NCI-H2107 treated with DMSO at 0.1 percent for 48 hours (cell line): ENCODE measurements at regions not wholly inside any gene's neighbourhood (a gene's known extent, or its start where the extent isn't known, plus 50 kb on each side); places are given as distances from the start of the nearest gene placed in this dataset.
"Not testable (repeated sequence)": the region's sequence is repeated elsewhere in the genome, so short reads cannot be mapped to it uniquely, and the experiment has no call there.

Experiments
- DNase-seq: peaks from one replicate; lab custom pipeline; 2025; ENCODE audit not compliant: unreplicated experiment; lab: John Stamatoyannopoulos, UW

DNA sequence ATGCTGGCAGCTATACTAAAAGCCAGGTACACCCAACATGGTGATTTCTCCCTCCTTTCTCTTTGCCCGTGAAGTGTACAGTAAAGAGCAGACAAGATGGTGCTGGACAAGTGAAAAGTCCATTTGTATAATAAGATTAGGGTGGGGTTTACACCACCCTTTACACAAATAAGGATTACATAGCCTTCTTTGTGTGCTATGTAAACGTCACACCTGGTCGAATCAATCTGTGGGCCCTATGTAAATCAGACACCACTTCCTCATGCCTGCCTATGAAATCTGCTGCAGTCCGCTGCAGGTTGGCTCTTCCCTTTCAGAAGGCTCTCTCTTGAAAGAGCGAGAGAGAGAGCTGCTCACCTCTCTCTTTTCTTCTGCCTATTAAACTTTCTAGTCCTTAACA, 1054.3 kb upstream of the SLC39A10 start:
- DNase-seq, result no peak

DNA sequence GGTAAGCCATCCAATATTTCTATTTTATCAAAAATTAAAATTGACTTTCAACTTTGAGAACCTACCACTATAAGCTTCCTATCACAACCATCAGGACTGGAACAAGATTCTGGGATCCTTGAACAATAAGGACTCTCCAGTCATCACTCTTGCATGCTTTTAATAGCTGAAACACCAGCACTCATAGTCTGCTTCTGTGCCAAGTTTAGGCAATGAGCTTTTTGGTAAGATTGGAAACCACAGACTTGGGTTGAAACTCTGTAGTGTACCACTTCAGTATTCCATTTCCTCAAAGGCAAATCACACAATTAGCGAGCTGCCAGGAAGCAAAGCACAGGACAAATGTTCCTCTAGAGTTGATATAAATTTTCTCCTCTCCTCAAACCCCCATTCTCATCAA, 1065.8 kb upstream of the SLC39A10 start:
- DNase-seq, result no peak

- DNase-seq, result no peak
Measured at GRCh38 chr2:194587739-194588270, 1069.2 kb upstream of the SLC39A10 start.

- DNase-seq, result no peak
Measured at GRCh38 chr2:194567661-194568017, 1089.4 kb upstream of the SLC39A10 start.

GRCh38 chr2:194566907-194567660, 1089.9 kb upstream of the SLC39A10 start:
- DNase-seq, result no peak

GRCh38 chr2:194564422-194564821, 1092.6 kb upstream of the SLC39A10 start:
- no peak for DNase-seq

- DNase-seq, result no peak
Measured at GRCh38 chr2:194562329-194562728, 1094.7 kb upstream of the SLC39A10 start.

GRCh38 chr2:194559964-194560363, 1097.1 kb upstream of the SLC39A10 start:
- no peak for DNase-seq

GRCh38 chr2:194559523-194559922, 1097.5 kb upstream of the SLC39A10 start:
- DNase-seq, result no peak

DNA sequence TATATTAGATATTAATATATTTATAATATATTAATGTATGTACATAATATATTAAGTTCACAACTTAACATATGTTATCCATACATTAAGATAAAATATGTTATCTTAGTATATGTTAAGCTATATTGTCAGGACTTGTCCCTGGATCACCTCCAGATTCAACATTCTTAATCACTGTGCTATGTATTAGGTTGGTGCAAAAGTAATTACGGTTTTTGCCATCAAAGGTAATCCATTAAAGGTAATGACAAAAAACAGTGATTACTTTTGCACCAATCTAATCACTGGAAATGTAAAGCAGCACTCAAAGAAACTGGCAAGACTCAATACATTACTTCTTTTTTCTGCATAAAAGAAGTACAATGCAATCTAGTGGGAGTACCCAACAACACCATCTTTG, 1099.0 kb upstream of the SLC39A10 start:
- no peak for DNase-seq

DNA sequence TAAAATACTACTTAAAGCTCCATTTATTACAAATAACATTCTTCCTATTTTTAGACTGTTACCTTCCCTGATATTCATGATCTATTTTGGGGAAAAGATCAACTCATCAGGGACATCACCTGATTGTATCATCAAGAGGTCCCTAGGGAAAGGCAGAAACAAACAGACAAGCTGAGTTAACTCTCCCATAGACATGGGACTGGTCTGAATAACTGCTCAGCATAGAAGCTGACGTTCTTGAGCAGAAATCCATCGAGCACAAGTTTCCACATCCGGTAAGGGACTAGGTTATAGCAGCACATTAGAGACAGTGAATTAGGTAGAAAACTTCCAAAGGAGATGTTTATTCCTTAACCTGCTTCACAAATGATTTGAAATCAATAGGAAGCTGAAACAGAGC, 1100.4 kb upstream of the SLC39A10 start:
- DNase-seq, result no peak

DNA sequence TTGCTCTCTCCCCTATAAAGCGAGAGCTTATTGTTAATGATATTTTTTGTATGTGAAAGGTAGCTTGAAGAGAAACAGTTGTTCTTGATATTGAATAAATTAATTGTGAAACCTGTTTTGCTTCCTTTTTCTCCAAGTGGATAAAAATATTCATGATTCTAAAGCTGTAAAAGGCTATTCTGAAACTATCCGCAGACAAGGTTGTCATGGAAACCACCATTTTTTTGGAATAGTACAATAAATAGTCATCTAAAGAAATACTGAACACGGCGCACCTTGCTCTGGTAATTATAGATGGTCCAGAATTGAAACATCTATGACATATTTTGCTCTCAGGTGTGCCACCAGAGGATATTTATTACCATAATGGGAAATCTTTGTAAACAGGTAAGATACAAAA, 1103.0 kb upstream of the SLC39A10 start:
- no peak for DNase-seq

- DNase-seq, result no peak
Measured at GRCh38 chr2:194550702-194551101, 1106.3 kb upstream of the SLC39A10 start.

DNA sequence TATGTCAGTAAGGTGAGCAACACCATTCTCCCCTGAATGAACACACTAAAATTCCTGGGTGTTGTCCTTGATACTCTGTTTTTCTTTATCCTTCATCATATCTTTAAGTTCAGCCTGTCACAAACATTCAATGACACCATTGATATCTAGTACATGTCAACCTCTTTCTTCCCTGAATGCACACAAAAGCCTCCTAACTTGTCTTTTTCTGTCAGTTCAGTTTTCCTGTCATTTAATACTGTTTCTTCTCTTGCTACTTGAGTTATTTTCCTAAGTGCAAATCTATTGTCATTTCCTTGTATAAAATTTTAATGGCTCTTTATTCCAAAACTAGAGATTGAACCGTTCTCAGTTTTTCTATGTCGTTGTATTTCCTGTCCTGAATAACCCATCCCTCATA, 1107.6 kb upstream of the SLC39A10 start:
- DNase-seq, result no peak

GRCh38 chr2:194545978-194546377, 1111.0 kb upstream of the SLC39A10 start:
- DNase-seq, result no peak

GRCh38 chr2:194539425-194539824, 1117.6 kb upstream of the SLC39A10 start:
- DNase-seq, result no peak

DNA sequence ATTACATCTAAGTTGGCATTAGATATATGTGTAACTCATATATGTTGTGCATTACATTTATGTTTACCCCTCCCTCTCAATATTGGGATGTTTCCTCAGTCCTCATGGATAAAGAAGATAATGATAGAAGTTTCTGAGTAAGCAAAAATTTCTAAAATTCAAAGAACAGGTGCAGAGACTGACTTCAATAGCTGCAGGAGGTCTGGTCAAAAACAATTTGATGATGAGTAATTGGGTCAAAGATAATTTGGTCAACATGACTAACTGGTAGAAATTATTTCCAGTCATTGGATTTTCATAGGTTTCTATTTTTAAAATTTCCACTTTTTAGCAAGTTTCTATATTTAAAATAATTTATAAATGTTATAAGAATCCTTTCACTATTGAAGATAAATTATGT, 1130.9 kb upstream of the SLC39A10 start:
- no peak for DNase-seq

GRCh38 chr2:194514281-194514680, 1142.7 kb upstream of the SLC39A10 start:
- no peak for DNase-seq

DNA sequence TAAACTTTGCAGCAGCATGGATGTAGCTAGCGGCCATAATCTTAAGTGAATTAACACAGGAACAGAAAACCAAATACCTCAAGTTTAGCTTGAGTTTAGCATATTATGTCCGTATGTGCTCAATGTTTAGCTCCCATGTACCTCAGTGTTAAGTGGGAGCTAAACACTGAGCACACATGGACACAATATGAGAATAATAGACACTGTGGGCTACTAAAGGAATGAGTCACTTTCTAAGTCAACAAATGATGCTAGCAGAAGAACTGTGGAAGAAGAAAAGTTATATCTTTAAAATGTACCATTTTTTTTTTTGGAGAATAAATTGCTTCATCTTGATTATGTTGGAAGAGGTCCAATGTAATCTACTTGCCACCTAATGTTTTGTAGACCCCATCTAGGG, 1146.0 kb upstream of the SLC39A10 start:
- DNase-seq, result not testable (repeated sequence)

GRCh38 chr2:194504876-194505275, 1152.2 kb upstream of the SLC39A10 start:
- not testable (repeated sequence) for DNase-seq

GRCh38 chr2:194495046-194495445, 1162.0 kb upstream of the SLC39A10 start:
- DNase-seq, result no peak

GRCh38 chr2:194494401-194494800, 1162.6 kb upstream of the SLC39A10 start:
- no peak for DNase-seq
